ENCODE measurements at regions not wholly inside any gene's neighbourhood (a gene's known extent, or its start where the extent isn't known, plus 50 kb on each side); places are given as distances from the start of the nearest gene placed in this dataset.

DNA sequence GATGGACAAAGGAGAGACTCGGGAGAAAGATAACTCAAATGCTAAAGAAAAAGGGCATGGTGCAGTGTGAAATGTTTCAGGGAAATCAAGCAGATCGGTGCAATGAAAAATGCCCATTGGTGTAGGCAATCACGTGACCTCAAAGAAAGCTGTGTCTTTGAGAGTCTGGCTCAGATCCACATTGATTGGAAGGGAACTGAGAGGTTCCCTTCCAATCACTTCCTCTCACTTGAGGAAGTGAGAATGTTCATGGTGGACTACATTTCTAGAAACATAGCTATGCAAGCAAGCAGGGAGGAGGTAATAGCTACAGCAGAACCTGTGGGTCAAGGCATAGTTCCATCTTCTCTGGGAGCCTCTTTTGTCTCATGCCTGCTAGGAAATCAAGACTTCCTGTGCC lies 187.4 kb downstream of the LPIN1 start:
- Histone ChIP-seq H3K4me1 (ENCODE audit: insufficient read depth, low read length) (peaks cover 9% of the 10 kb centered on the region), H3K27me3 (ENCODE audit: insufficient read depth, low read length) (no peaks in the 10 kb centered on the region), H3K27ac (ENCODE audit: low read depth, low read length) (no peak overlapping the region), H3K36me3 (ENCODE audit: insufficient read depth, low read length) (no peaks in the 10 kb centered on the region), H3K9me3 (ENCODE audit: control insufficient read depth in 1 of 2, low read length in 2 of 2) (no peaks in the 10 kb centered on the region), H3K4me3 (ENCODE audit: low read length in 2 of 2) (no peak overlapping the region)
- Mint-ChIP-seq H3K4me3 (no peak overlapping the region), H3K4me1 (peaks cover 9 to 23% (median 12%) of the 10 kb centered on the region in 4 donors), H3K27me3 (no peaks in the 10 kb centered on the region), H3K9me3 (peaks cover 0 to 3% (median 0%) of the 10 kb centered on the region in 8 donors), H3K36me3 (no peaks in the 10 kb centered on the region), H3K27ac (peak overlapping the region in 2 of 7 donors; percentile 34 to 44)
- ChIA-PET POLR2A (ENCODE audit: partially characterized antibody) (no interaction called here), CTCF (ENCODE audit: partially characterized antibody) (interaction anchor here (1.2 kb wide), 1 partner anchor 9 kb away, joined by 3 read pairs; no protein-coding TSS in a partner anchor)
- DNase-seq, result no peak
- intact Hi-C loops (cut with micrococcal nuclease), result no loop called here

DNA sequence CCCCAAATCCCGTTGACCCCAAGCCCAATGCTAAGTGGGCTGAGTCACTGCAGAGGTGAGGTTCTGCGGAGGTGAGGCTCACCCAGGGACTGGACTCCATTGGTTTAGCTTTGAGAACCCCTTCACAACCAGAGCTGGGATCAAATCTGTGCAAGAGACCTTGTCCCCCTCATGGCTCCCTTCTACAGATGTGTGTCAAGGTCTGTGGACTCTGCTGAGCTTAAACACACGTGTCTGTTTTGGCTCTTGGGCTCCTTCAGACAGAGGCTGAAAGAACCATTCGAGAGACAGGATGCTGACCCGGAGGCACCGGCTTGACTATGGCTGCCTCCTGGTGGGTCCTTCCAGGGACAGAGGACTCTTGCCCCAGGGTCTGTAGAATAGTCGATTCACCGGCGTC lies 190.3 kb downstream of the LPIN1 start:
- no peak overlapping the region for H3K27ac ChIP-seq (ENCODE audit: low read depth, low read length)
- H3K9me3 ChIP-seq (ENCODE audit: control insufficient read depth in 1 of 2, low read length in 2 of 2), result no peaks in the 10 kb centered on the region
- Mint-ChIP-seq H3K27ac (no peak overlapping the region), H3K36me3 (no peaks in the 10 kb centered on the region), H3K4me3 (no peak overlapping the region), H3K9me3 (peaks cover 0 to 3% (median 0%) of the 10 kb centered on the region in 8 donors), H3K27me3 (no peaks in the 10 kb centered on the region), H3K4me1 (peaks cover 6 to 16% (median 9%) of the 10 kb centered on the region in 4 donors)
- ChIA-PET CTCF (ENCODE audit: partially characterized antibody) (no interaction called here), POLR2A (ENCODE audit: partially characterized antibody) (no interaction called here)
- H3K4me3 ChIP-seq (ENCODE audit: low read length in 2 of 2), result no peak overlapping the region
- intact Hi-C loops (cut with micrococcal nuclease), result no loop called here
- H3K4me1 ChIP-seq (ENCODE audit: insufficient read depth, low read length), result peaks cover 9% of the 10 kb centered on the region
- no peaks in the 10 kb centered on the region for H3K27me3 ChIP-seq (ENCODE audit: insufficient read depth, low read length)
- H3K36me3 ChIP-seq (ENCODE audit: insufficient read depth, low read length), result no peaks in the 10 kb centered on the region
- DNase-seq, result no peak

DNA sequence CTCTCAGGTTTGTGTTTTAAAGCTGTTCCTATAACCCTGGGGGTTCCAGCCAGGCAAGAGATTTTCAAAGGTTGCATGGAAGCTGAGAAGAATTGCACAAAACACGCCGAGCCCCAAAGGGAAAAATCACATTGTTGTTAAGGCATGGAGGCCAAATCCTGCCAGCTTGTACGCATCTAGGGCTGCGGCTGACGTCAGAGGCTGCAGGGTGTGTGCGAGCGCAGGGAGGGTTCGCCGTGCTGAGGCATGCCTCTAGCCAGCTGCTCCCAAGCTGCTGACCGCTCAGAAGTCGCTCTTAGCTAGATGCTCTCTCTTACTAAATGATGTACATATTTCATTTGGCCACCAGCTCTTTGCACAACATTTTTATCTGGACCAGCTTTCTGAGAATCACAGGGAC lies 191.8 kb downstream of the LPIN1 start:
- CTCF ChIA-PET (ENCODE audit: partially characterized antibody), result interaction anchor here (0.7 kb wide), 1 partner anchor 231 kb away, joined by 3 read pairs; no protein-coding TSS in a partner anchor
- Mint-ChIP-seq H3K27me3 (no peaks in the 10 kb centered on the region), H3K4me3 (no peak overlapping the region), H3K4me1 (peaks cover 0 to 8% (median 4%) of the 10 kb centered on the region in 4 donors), H3K36me3 (no peaks in the 10 kb centered on the region), H3K27ac (no peak overlapping the region), H3K9me3 (peaks cover 0 to 3% (median 0%) of the 10 kb centered on the region in 8 donors)
- Histone ChIP-seq H3K4me1 (ENCODE audit: insufficient read depth, low read length) (no peaks in the 10 kb centered on the region), H3K36me3 (ENCODE audit: insufficient read depth, low read length) (no peaks in the 10 kb centered on the region), H3K4me3 (ENCODE audit: low read length in 2 of 2) (no peak overlapping the region), H3K27me3 (ENCODE audit: insufficient read depth, low read length) (no peaks in the 10 kb centered on the region), H3K9me3 (ENCODE audit: control insufficient read depth in 1 of 2, low read length in 2 of 2) (no peaks in the 10 kb centered on the region), H3K27ac (ENCODE audit: low read depth, low read length) (no peak overlapping the region)
- intact Hi-C loops (cut with micrococcal nuclease), result no loop called here
- no peak for DNase-seq
- POLR2A ChIA-PET (ENCODE audit: partially characterized antibody), result no interaction called here

DNA sequence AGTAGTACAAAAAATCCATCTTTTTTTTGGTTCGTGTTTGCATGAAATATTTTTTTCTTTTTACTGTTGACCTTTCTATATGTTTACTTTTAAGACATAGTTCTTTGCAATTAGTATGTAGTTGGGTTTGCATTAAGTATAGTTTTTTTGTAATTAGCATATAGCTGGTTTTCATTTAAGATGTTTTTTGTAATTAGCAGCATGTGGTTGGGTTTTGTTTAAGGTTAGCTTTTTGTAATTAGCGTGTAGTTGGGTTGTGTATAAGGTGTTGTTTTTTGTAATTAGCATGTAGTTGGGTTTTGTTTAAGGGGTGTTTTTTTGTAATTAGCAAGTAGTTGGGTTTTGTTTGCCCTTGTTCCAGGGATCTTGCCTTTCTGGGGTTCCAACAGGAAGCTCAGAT lies 193.1 kb downstream of the LPIN1 start:
- no peak for DNase-seq
- Mint-ChIP-seq H3K27me3 (no peaks in the 10 kb centered on the region), H3K9me3 (no peaks in the 10 kb centered on the region), H3K4me1 (peaks cover 3 to 7% (median 5%) of the 10 kb centered on the region in 4 donors), H3K4me3 (no peak overlapping the region), H3K36me3 (no peaks in the 10 kb centered on the region), H3K27ac (no peak overlapping the region)
- intact Hi-C loops (cut with micrococcal nuclease), result no loop called here
- ChIA-PET CTCF (ENCODE audit: partially characterized antibody) (interaction anchor here (1.4 kb wide), 1 partner anchor 11 kb away, joined by 4 read pairs; no protein-coding TSS in a partner anchor), POLR2A (ENCODE audit: partially characterized antibody) (no interaction called here)
- no peak overlapping the region for H3K4me3 ChIP-seq (ENCODE audit: low read length in 2 of 2)
- no peaks in the 10 kb centered on the region for H3K36me3 ChIP-seq (ENCODE audit: insufficient read depth, low read length)
- no peak overlapping the region for H3K27ac ChIP-seq (ENCODE audit: low read depth, low read length)
- H3K4me1 ChIP-seq (ENCODE audit: insufficient read depth, low read length), result peaks cover 2% of the 10 kb centered on the region
- no peaks in the 10 kb centered on the region for H3K9me3 ChIP-seq (ENCODE audit: control insufficient read depth in 1 of 2, low read length in 2 of 2)
- no peaks in the 10 kb centered on the region for H3K27me3 ChIP-seq (ENCODE audit: insufficient read depth, low read length)

DNA sequence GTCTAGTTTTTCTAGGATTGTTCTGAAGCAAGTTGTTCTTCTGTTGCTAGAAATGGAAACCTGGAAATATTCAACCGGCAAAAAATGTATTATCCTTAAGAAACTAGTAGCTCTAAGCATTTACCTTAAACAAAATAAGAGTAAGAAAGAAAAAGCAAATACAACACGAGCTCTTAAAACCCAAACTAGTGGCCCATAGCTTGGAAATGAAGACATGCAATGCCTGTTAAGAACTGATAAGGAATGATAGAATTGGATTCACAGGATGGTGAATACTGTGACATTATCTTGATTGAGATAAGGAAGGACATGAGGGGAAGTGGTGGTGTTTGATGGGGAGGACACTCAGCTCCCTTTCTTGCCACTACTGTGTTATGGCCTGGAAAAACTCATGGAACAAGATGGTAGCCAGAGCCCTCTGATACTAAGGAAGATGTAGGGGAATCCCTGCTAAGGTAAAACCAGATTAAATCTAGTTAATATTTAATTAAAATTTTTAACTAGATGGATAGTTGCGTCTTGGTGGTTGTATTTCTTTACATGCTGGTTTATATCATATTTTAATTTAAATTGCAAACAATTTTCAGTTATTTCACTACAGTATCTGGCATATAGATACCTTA lies 193.8 kb downstream of the LPIN1 start:
- peaks cover 10 to 14% (median 12%) of the 10 kb centered on the region in 4 donors for H3K4me1 Mint-ChIP-seq
- H3K27me3 Mint-ChIP-seq, result no peaks in the 10 kb centered on the region
- CTCF ChIA-PET (ENCODE audit: partially characterized antibody), result interaction anchor here (1.4 kb wide), 1 partner anchor 12 kb away, joined by 4 read pairs; no protein-coding TSS in a partner anchor
- peaks cover 9% of the 10 kb centered on the region for H3K4me1 ChIP-seq (ENCODE audit: insufficient read depth, low read length)
- no peaks in the 10 kb centered on the region for H3K9me3 Mint-ChIP-seq
- H3K27ac Mint-ChIP-seq, result no peak overlapping the region
- no peaks in the 10 kb centered on the region for H3K36me3 Mint-ChIP-seq
- no peak for DNase-seq
- no peak overlapping the region for H3K27ac ChIP-seq (ENCODE audit: low read depth, low read length)
- intact Hi-C loops (cut with micrococcal nuclease), result no loop called here
- POLR2A ChIA-PET (ENCODE audit: partially characterized antibody), result no interaction called here
- H3K4me3 ChIP-seq (ENCODE audit: low read length in 2 of 2), result no peak overlapping the region
- no peaks in the 10 kb centered on the region for H3K27me3 ChIP-seq (ENCODE audit: insufficient read depth, low read length)
- no peak overlapping the region for H3K4me3 Mint-ChIP-seq
- no peaks in the 10 kb centered on the region for H3K36me3 ChIP-seq (ENCODE audit: insufficient read depth, low read length)
- H3K9me3 ChIP-seq (ENCODE audit: control insufficient read depth in 1 of 2, low read length in 2 of 2), result no peaks in the 10 kb centered on the region

DNA sequence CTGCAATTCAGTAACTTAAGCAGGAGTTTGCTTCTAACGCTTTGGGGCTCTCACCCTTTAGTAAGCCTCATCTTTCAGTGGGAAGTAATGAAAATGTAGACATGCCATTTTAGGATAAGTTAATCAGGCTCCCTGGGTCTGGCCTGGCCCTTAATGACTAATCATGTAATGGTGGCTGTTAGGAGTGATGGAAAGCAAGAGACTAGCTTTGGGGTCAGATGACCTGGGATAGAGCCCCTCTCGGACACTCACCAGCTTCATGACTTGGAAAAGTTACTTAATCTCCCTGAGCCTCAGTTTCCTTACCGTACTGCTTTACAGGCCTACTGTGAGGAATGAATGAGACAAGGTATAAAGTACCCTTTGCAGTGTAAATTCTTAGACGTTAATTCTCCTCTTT lies 194.4 kb downstream of the LPIN1 start:
- no peaks in the 10 kb centered on the region for H3K36me3 Mint-ChIP-seq
- CTCF ChIA-PET (ENCODE audit: partially characterized antibody), result interaction anchor here (1.4 kb wide), 1 partner anchor 12 kb away, joined by 4 read pairs; no protein-coding TSS in a partner anchor
- no peaks in the 10 kb centered on the region for H3K27me3 Mint-ChIP-seq
- no peak overlapping the region for H3K27ac Mint-ChIP-seq
- no peak for DNase-seq
- intact Hi-C loops (cut with micrococcal nuclease), result no loop called here
- Histone ChIP-seq H3K4me1 (ENCODE audit: insufficient read depth, low read length) (peaks cover 12% of the 10 kb centered on the region), H3K9me3 (ENCODE audit: control insufficient read depth in 1 of 2, low read length in 2 of 2) (no peaks in the 10 kb centered on the region), H3K27ac (ENCODE audit: low read depth, low read length) (no peak overlapping the region), H3K27me3 (ENCODE audit: insufficient read depth, low read length) (no peaks in the 10 kb centered on the region), H3K36me3 (ENCODE audit: insufficient read depth, low read length) (no peaks in the 10 kb centered on the region), H3K4me3 (ENCODE audit: low read length in 2 of 2) (no peak overlapping the region)
- H3K4me1 Mint-ChIP-seq, result peaks cover 13 to 18% (median 15%) of the 10 kb centered on the region in 4 donors
- H3K4me3 Mint-ChIP-seq, result no peak overlapping the region
- POLR2A ChIA-PET (ENCODE audit: partially characterized antibody), result no interaction called here
- no peaks in the 10 kb centered on the region for H3K9me3 Mint-ChIP-seq

DNA sequence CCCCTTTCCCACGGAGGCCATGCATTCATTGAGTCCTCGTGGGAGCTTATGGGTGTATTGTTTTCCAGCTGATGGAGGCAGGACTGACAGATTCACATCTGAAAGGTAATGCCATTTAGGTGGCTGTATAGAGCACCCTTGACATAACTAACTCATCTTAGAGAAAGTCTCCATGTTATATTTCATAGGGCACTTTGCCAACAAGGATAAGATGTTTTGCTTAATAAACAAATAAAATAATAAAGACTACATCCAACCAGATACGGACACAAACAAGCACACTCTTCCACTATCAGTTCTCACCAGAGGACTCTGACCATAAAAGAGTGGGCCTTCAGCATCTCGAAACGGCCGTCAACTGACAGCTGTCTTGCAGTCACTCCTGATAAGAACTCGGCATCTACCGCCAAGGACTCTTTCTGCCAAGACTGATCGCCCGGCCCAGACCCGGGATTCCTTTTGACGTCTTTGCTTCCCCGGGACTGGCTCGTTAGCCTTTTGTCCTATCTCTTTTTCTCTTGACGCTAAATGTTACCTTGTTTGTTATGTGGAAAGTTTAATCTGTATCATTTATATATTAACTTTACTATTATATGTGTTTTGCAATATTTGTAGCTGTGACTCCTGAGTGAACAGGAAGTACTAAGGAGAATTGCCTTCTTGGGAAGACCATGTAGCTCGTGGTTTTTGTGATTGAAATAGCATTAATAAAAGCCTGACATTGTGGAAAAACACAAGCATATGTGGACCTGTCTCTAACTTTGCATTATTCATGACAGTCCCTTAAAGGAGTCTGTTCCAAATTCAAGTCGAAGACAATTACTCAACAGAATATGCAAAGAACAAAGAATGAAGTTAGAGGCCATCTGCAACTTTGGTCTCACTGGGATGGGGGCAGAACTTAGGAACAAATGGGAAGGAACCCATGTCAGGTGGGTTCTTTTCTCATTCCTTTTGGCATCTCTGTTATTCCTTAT lies 195.1 kb downstream of the LPIN1 start:
- no peak overlapping the region for H3K27ac Mint-ChIP-seq
- H3K4me3 Mint-ChIP-seq, result no peak overlapping the region
- DNase-seq, result no peak
- ChIA-PET CTCF (ENCODE audit: partially characterized antibody) (no interaction called here), POLR2A (ENCODE audit: partially characterized antibody) (no interaction called here)
- H3K27me3 Mint-ChIP-seq, result no peaks in the 10 kb centered on the region
- intact Hi-C loops (cut with micrococcal nuclease), result no loop called here
- Histone ChIP-seq H3K9me3 (ENCODE audit: control insufficient read depth in 1 of 2, low read length in 2 of 2) (no peaks in the 10 kb centered on the region), H3K36me3 (ENCODE audit: insufficient read depth, low read length) (no peaks in the 10 kb centered on the region), H3K27ac (ENCODE audit: low read depth, low read length) (no peak overlapping the region), H3K4me1 (ENCODE audit: insufficient read depth, low read length) (peaks cover 15% of the 10 kb centered on the region), H3K4me3 (ENCODE audit: low read length in 2 of 2) (no peak overlapping the region), H3K27me3 (ENCODE audit: insufficient read depth, low read length) (no peaks in the 10 kb centered on the region)
- H3K4me1 Mint-ChIP-seq, result peaks cover 15 to 20% (median 16%) of the 10 kb centered on the region in 4 donors
- no peaks in the 10 kb centered on the region for H3K36me3 Mint-ChIP-seq
- no peaks in the 10 kb centered on the region for H3K9me3 Mint-ChIP-seq

Data from CD4-positive, alpha-beta memory T cell (primary cell).